IMR-90 (cell line): ENCODE measurements at regions not wholly inside any gene's neighbourhood (a gene's known extent, or its start where the extent isn't known, plus 50 kb on each side); places are given as distances from the start of the nearest gene placed in this dataset.

Experiments
- ATAC-seq: fragments of 200-7000 bp; cut with Tn5 transposase; 2 replicates; pipeline ENCODE4 v1.9.1; 2020; ENCODE audit warnings: low read depth, mild to moderate bottlenecking, moderate library complexity
- BruUV-seq: library from RNA; stranded (reverse); fragments of 400-500 nt; replicated peaks from 2 replicates; lab custom pipeline; 2021; lab: Mats Ljungman, UMichigan
- CTCF ChIA-PET: fragments of 300-600 bp; formaldehyde crosslinking; extraction: SDS; loops from one replicate; lab custom pipeline; 2021; ENCODE audit warnings: antibody characterized with exemption; lab: Yijun Ruan, JAX
- POLR2A ChIA-PET: fragments of 300-600 bp; sonication (Branson Sonifier 250); formaldehyde crosslinking; loops from one replicate; lab custom pipeline; 2022; ENCODE audit warnings: antibody characterized with exemption; ENCODE audit not compliant: unreplicated experiment; lab: Charles Lee
- DNase-seq: peaks from one replicate; pipeline ENCODE4 v3.0.0; 2013
- H2AFZ ChIP-seq: replicated peaks from 2 replicates; pipeline ENCODE3; 2013; ENCODE audit warnings: low read length, mild to moderate bottlenecking; ENCODE audit not compliant: poor library complexity
- H2AK5ac ChIP-seq: 2 replicates; pipeline ENCODE4 v1.6.1; 2013; ENCODE audit warnings: low read depth, low read length, inconsistent platforms
- H2AK9ac ChIP-seq: replicated peaks from 2 replicates; pipeline ENCODE3; 2013; ENCODE audit warnings: mild to moderate bottlenecking, low read depth, low read length, moderate library complexity; ENCODE audit not compliant: poor library complexity
- H2BK120ac ChIP-seq: 2 replicates; pipeline ENCODE4 v1.6.1; 2013; ENCODE audit warnings: low read depth, low read length, inconsistent platforms
- H2BK15ac ChIP-seq: 3 replicates; pipeline ENCODE4 v1.6.1; 2013; ENCODE audit warnings: low read depth, low read length, inconsistent platforms
- H2BK20ac ChIP-seq: 2 replicates; pipeline ENCODE4 v1.6.1; 2013; ENCODE audit warnings: low read depth, mild to moderate bottlenecking, inconsistent platforms, low read length, moderate library complexity
- H2BK5ac ChIP-seq: 2 replicates; pipeline ENCODE4 v1.6.1; 2013; ENCODE audit warnings: mild to moderate bottlenecking, low read depth, low read length, inconsistent platforms; ENCODE audit not compliant: poor library complexity, severe bottlenecking
- H3K14ac ChIP-seq: replicated peaks from 2 replicates; pipeline ENCODE4 v1.6.1; 2013; ENCODE audit warnings: low read depth, low read length, inconsistent platforms
- H3K18ac ChIP-seq: 2 replicates; pipeline ENCODE4 v1.6.1; 2013; ENCODE audit warnings: low read depth, low read length, control low read depth
- H3K23ac ChIP-seq: 2 replicates; pipeline ENCODE4 v1.6.1; 2013; ENCODE audit warnings: low read depth, low read length, inconsistent platforms
- H3K27ac ChIP-seq: 2 replicates; pipeline ENCODE4 v1.5.1; 2013; ENCODE audit warnings: mild to moderate bottlenecking, control low read depth, low read length; ENCODE audit not compliant: insufficient read depth
- H3K27me3 ChIP-seq: 2 replicates; pipeline ENCODE4 v1.6.1; 2013; ENCODE audit warnings: low read length; ENCODE audit not compliant: control insufficient read depth, insufficient read depth
- H3K36me3 ChIP-seq: 2 replicates; pipeline ENCODE4 v1.6.1; 2013; ENCODE audit warnings: low read length, mixed read lengths; ENCODE audit not compliant: control insufficient read depth, insufficient read depth
- H3K4ac ChIP-seq: 2 replicates; pipeline ENCODE4 v1.6.1; 2013; ENCODE audit warnings: low read depth, low read length, inconsistent platforms
- H3K4me1 ChIP-seq: 2 replicates; pipeline ENCODE4 v1.6.1; 2013; ENCODE audit warnings: low read length, mixed read lengths; ENCODE audit not compliant: control insufficient read depth, insufficient read depth
- H3K4me2 ChIP-seq: 2 replicates; pipeline ENCODE4 v1.6.1; 2013; ENCODE audit warnings: low read depth, mild to moderate bottlenecking, control low read depth, low read length, moderate library complexity
- H3K4me3 ChIP-seq: 2 replicates; pipeline ENCODE4 v1.5.1; 2013; ENCODE audit warnings: low read depth, mild to moderate bottlenecking, control low read depth, low read length, moderate library complexity; ENCODE audit not compliant: insufficient read depth
- H3K56ac ChIP-seq: 2 replicates; pipeline ENCODE4 v1.6.1; 2013; ENCODE audit warnings: low read length, inconsistent platforms; ENCODE audit not compliant: insufficient read depth; ENCODE audit errors: extremely low read depth
- H3K79me1 ChIP-seq, 2 experiments: 2 replicates each; pipeline ENCODE4 v1.6.1; 2013; ENCODE audit warnings: low read length in 2 of 2, inconsistent platforms in 1 of 2, low read depth in 1 of 2
- H3K9ac ChIP-seq: 2 replicates; pipeline ENCODE4 v1.6.1; 2013; ENCODE audit warnings: low read depth, low read length, control low read depth
- H3K9me1 ChIP-seq: 2 replicates; pipeline ENCODE4 v1.6.1; 2013; ENCODE audit warnings: low read length, inconsistent platforms; ENCODE audit not compliant: insufficient read depth
- H3K9me3 ChIP-seq: 2 replicates; pipeline ENCODE4 v1.6.1; 2013; ENCODE audit warnings: low read length; ENCODE audit not compliant: control insufficient read depth, insufficient read depth
- H4K20me1 ChIP-seq: 2 replicates; pipeline ENCODE4 v1.6.1; 2013; ENCODE audit warnings: low read length, inconsistent platforms; ENCODE audit not compliant: insufficient read depth
- H4K5ac ChIP-seq: 2 replicates; pipeline ENCODE4 v1.6.1; 2013; ENCODE audit warnings: mild to moderate bottlenecking, low read depth, low read length, control low read depth
- H4K8ac ChIP-seq, 2 experiments: 2 replicates each; pipeline ENCODE4 v1.6.1; 2013; ENCODE audit warnings: low read depth in 2 of 2, low read length in 2 of 2, control low read depth in 1 of 2, inconsistent platforms in 1 of 2
- H4K91ac ChIP-seq: 2 replicates; pipeline ENCODE4 v1.6.1; 2013; ENCODE audit warnings: low read depth, low read length, inconsistent platforms; ENCODE audit not compliant: insufficient read depth
- BHLHE40 ChIP-seq: fragments of 150-350 bp; IDR thresholded peaks from 2 replicates; pipeline ENCODE4 v1.6.1; 2016; ENCODE audit warnings: mild to moderate bottlenecking, low read depth, low read length
- CEBPB ChIP-seq: IDR thresholded peaks from 2 replicates; pipeline ENCODE4 v1.6.1; 2012; ENCODE audit warnings: low read depth, low read length, improper control_type of control experiment
- CHD1 ChIP-seq: IDR thresholded peaks from 2 replicates; pipeline ENCODE4 v1.6.1; 2012; ENCODE audit warnings: low read depth, low read length, improper control_type of control experiment
- MXI1 ChIP-seq: IDR thresholded peaks from 2 replicates; pipeline ENCODE4 v1.6.1; 2012; ENCODE audit warnings: low read depth, mild to moderate bottlenecking, low read length, moderate library complexity, borderline replicate concordance
- NFE2L2 ChIP-seq: fragments of 150-350 bp; IDR thresholded peaks from 2 replicates; pipeline ENCODE4 v1.6.1; 2016; ENCODE audit warnings: low read depth, mild to moderate bottlenecking, low read length
- RAD21 ChIP-seq: IDR thresholded peaks from 2 replicates; pipeline ENCODE4 v1.6.1; 2012; ENCODE audit warnings: low read length, improper control_type of control experiment
- RCOR1 ChIP-seq: IDR thresholded peaks from 2 replicates; pipeline ENCODE4 v1.6.1; 2012; ENCODE audit warnings: mild to moderate bottlenecking, low read length, improper control_type of control experiment; ENCODE audit not compliant: insufficient replicate concordance
- SMC3 ChIP-seq: fragments of 150-350 bp; IDR thresholded peaks from 2 replicates; pipeline ENCODE4 v1.6.1; 2016; ENCODE audit warnings: low read depth, mild to moderate bottlenecking, antibody characterized with exemption, low read length, moderate library complexity
- WGBS, 2 experiments: methylation state at CpG; one replicate each; pipeline versions ENCODE4 v1.1.5 to v1.1.7; 2013; ENCODE audit warnings: missing lambda C conversion rate in 2 of 2; ENCODE audit not compliant: insufficient read length in 1 of 2; ENCODE audit errors: extremely low coverage in 2 of 2; 5-methylcytosine and 5-hydroxymethylcytosine counted together
- dilution Hi-C: fragments of 300-500 bp; cut with HindIII; formaldehyde crosslinking; loops from one replicate; pipeline ENCODE4 v1.14.3; 2018; ENCODE audit warnings: low sequenced_read_pairs; ENCODE audit not compliant: unreplicated experiment
- in situ Hi-C: fragments of 300-500 bp; cut with MboI; formaldehyde crosslinking; loops from 3 replicates; pipeline ENCODE4 v1.14.3; 2019; ENCODE audit warnings: low sequenced_read_pairs, inconsistent platforms, mixed read lengths
- intact Hi-C: fragments of 100-400 bp; cut with micrococcal nuclease; formaldehyde crosslinking; loops from 2 replicates; pipeline ENCODE4 v1.10.0; 2022
- TF ChIP-seq, protein P1 (sequence below): fragments of 150-350 bp; IDR thresholded peaks from 2 replicates; pipeline ENCODE4 v1.6.1; 2017; ENCODE audit warnings: mild to moderate bottlenecking, antibody characterized with exemption, low read length, low read depth
- TF ChIP-seq, protein P2 (sequence below): fragments of 150-350 bp; IDR thresholded peaks from 2 replicates; pipeline ENCODE4 v1.6.1; 2016; ENCODE audit warnings: low read depth, mild to moderate bottlenecking, low read length, moderate library complexity, borderline replicate concordance
- TF ChIP-seq, protein P3 (sequence below): conservative IDR thresholded peaks from 2 replicates; pipeline ENCODE4 v1.5.1; 2012; ENCODE audit warnings: mild to moderate bottlenecking, low read depth, low read length, improper control_type of control experiment

DNA sequence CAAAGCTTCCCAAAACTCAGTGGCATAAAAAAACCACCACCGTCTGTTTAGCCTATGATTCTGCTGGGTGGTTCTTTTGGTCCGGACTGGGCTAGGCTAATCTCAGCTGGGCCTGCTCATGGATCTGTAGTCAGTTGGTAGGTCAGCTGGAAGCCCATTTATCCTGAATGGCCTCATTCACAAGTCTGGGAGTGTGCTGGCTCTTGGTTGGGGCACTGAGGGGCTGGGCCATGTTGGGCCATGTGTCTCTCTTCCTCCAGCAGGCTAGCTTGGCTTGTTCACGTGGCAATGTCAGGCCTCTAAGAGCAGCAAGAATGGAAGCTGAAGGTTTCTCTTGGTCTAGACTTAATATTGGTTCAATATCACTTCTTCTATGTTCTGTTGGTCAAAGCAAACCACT, 95.7 kb upstream of the HS6ST1 start:
- ATAC-seq (no peak), DNase-seq (no peak)
- no peak overlapping the region for H3K4ac ChIP-seq
- no peaks in the 10 kb centered on the region for H3K4me1 ChIP-seq
- POLR2A ChIA-PET = no interaction called here
- no TSS peak for BruUV-seq
- H3K9me1 ChIP-seq = 0 out of 2 replicates have a peak, but pooled peaks cover 7% of the 10 kb centered on the region
- H4K20me1 ChIP-seq = no peaks in the 10 kb centered on the region
- intact Hi-C loops (no loop called here), in situ Hi-C loops (no loop called here), dilution Hi-C loops (no loop called here)
- H2BK5ac ChIP-seq = no peak overlapping the region
- H2BK20ac ChIP-seq = no peak overlapping the region
- no CpG with 5 or more reads among the region's 3 CpGs for WGBS, 2 experiments
- no peak overlapping the region for H3K4me2 ChIP-seq
- H2AK9ac ChIP-seq = no peak overlapping the region
- CTCF ChIA-PET = no interaction called here
- H4K91ac ChIP-seq = no peak overlapping the region
- no peak overlapping the region for H3K56ac ChIP-seq
- no peaks in the 10 kb centered on the region for H3K79me1 ChIP-seq
- H2BK120ac ChIP-seq = no peak overlapping the region
- no peak overlapping the region for H2AFZ ChIP-seq
- H3K27me3 ChIP-seq = no peaks in the 10 kb centered on the region
- no peak overlapping the region for H3K27ac ChIP-seq
- no peak overlapping the region for H4K5ac ChIP-seq
- no peak overlapping the region for H3K18ac ChIP-seq
- H3K4me3 ChIP-seq = no peak overlapping the region
- H2BK15ac ChIP-seq = no peak overlapping the region
- TF ChIP-seq CHD1 = no peak
- no peak for TF ChIP-seq RCOR1
- no peak for TF ChIP-seq BHLHE40
- TF ChIP-seq, protein P1, sequence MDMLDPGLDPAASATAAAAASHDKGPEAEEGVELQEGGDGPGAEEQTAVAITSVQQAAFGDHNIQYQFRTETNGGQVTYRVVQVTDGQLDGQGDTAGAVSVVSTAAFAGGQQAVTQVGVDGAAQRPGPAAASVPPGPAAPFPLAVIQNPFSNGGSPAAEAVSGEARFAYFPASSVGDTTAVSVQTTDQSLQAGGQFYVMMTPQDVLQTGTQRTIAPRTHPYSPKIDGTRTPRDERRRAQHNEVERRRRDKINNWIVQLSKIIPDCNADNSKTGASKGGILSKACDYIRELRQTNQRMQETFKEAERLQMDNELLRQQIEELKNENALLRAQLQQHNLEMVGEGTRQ = no peak
- TF ChIP-seq, protein P2, sequence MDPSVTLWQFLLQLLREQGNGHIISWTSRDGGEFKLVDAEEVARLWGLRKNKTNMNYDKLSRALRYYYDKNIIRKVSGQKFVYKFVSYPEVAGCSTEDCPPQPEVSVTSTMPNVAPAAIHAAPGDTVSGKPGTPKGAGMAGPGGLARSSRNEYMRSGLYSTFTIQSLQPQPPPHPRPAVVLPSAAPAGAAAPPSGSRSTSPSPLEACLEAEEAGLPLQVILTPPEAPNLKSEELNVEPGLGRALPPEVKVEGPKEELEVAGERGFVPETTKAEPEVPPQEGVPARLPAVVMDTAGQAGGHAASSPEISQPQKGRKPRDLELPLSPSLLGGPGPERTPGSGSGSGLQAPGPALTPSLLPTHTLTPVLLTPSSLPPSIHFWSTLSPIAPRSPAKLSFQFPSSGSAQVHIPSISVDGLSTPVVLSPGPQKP = no peak
- no peak for TF ChIP-seq NFE2L2
- TF ChIP-seq, protein P3, sequence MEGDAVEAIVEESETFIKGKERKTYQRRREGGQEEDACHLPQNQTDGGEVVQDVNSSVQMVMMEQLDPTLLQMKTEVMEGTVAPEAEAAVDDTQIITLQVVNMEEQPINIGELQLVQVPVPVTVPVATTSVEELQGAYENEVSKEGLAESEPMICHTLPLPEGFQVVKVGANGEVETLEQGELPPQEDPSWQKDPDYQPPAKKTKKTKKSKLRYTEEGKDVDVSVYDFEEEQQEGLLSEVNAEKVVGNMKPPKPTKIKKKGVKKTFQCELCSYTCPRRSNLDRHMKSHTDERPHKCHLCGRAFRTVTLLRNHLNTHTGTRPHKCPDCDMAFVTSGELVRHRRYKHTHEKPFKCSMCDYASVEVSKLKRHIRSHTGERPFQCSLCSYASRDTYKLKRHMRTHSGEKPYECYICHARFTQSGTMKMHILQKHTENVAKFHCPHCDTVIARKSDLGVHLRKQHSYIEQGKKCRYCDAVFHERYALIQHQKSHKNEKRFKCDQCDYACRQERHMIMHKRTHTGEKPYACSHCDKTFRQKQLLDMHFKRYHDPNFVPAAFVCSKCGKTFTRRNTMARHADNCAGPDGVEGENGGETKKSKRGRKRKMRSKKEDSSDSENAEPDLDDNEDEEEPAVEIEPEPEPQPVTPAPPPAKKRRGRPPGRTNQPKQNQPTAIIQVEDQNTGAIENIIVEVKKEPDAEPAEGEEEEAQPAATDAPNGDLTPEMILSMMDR = no peak
- no peak for TF ChIP-seq SMC3
- TF ChIP-seq MXI1 = no peak
- no peak for TF ChIP-seq CEBPB
- TF ChIP-seq RAD21 = no peak
- no peak overlapping the region for H4K8ac ChIP-seq
- no peaks in the 10 kb centered on the region for H3K36me3 ChIP-seq
- H3K9ac ChIP-seq = no peak overlapping the region
- peaks cover 2% of the 10 kb centered on the region; the same call in 1 of the 2 replicates for H3K9me3 ChIP-seq
- H3K14ac ChIP-seq = no peak overlapping the region
- no peak overlapping the region for H2AK5ac ChIP-seq
- no peak overlapping the region for H3K23ac ChIP-seq
